Activated CD8-positive, alpha-beta memory T cell treated with anti-CD3 and anti-CD28 coated beads for 36 hours (primary cell): ENCODE measurements at regions not wholly inside any gene's neighbourhood (a gene's known extent, or its start where the extent isn't known, plus 50 kb on each side); places are given as distances from the start of the nearest gene placed in this dataset.

Source experiments
- CTCF ChIA-PET: fragments of 350-600 bp; sonication (Branson Sonifier 250); formaldehyde crosslinking; loops from one replicate; lab custom pipeline; 2021; ENCODE audit warnings: antibody characterized with exemption; lab: Charles Lee
- POLR2A ChIA-PET: fragments of 350-600 bp; sonication (Branson Sonifier 250); formaldehyde crosslinking; loops from one replicate; lab custom pipeline; 2021; ENCODE audit warnings: antibody characterized with exemption; lab: Charles Lee

DNA sequence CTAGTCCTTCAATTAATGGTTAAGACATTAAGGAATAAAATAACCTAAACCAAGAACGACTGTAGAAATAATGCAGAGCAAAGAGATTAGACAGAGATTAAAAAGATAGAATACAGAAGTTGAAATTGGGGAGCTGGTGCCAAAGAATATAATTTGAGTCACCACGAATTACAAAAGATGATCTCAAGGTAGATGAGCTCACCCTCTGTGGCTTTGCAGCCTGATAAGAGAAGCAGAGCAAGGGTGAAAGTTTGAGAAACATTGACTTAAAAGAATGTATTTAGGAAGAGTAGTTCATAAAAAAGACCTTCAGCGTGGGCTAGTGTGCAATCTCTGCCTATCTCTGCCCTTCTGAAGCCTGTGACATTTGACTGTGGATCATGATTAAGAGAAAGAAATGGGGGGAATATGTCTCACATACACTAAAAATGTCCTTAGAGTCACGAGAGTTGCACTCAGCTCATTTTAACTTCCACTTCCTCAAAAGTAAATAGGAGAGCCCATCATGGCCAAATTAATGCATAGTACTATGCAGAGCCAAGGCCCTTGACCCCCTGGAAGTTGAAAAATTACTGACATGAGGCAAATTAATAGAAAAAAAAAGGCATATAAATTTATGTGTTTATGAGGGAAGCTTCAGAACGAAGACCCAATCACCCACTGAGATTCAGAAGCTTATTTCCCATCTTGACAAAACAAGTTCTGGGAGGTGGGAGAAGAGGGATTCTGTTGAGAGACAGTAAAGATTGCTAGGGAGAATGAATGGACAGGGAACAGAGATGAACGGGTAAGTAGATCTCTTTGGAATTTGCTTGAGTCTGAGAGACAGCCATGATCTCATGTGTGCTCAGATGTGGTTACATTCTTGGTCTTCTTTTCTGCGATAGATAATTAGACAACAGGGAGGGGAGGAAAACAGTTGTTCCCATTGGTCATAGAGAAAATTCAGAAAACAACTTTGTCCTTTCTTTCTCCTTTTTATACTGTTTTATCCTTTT, 395.4 kb upstream of the LRRC7 start:
- ChIA-PET CTCF (no interaction called here), POLR2A (no interaction called here)

DNA sequence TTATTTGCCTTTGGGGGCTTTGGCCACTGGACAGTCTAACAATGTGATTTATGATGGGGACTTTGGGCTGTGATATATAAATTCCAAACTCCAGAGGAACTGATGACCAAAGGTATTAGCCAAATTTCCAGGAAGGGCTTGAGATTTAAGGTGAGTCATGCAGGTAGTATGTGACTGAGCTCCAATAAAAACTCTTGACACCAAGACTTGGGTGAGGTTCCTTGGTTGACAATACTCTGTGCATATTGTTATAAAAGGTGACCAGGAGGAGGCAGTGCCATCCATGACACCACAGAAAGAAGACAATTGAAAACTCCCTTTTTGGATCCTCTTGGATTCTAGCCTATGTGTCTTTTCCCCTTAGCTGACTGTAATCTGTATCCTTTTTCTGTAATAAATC, 392.7 kb upstream of the LRRC7 start:
- CTCF ChIA-PET, result no interaction called here

DNA sequence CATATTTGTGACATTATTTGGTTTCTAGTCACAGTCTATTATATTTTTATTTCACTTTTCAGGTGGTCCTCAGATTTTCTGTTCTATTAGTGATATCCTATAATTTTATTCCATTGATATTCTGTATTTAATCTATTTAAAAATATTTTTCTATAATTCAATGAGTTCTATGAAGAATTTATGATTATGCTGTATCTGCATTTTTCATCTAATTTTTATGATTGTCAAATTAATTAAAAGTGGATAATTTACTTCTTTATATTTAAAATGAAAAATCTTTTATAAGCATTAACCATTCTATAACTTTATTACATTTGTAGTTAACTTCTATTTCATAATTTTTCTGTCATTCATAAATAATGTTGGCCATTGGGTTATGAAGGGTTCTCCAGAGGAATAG, 387.4 kb upstream of the LRRC7 start:
- CTCF ChIA-PET, result no interaction called here
- POLR2A ChIA-PET, result no interaction called here

More for the DNA sequence above, 392.7 kb upstream of the LRRC7 start:
- POLR2A ChIA-PET, result no interaction called here

DNA sequence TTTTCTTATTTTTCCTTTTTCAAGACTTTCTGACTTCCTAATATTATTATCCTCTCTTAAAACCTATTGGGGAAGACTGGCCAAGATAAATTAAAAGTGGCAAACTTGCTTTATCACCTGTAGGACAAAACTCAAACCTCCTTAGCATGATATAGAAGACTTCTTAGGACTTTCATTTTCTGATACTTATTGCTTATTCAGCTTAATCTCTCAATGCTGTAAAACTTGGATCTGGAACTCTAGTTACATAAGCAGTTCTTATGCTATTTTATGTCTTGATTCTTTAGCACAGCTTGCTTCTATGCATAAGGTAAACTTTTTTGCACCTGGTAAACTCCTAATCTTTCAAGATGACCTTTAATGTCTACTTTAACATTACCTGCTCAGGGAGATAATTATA, 382.3 kb upstream of the LRRC7 start:
- CTCF ChIA-PET, result no interaction called here
- POLR2A ChIA-PET, result no interaction called here

DNA sequence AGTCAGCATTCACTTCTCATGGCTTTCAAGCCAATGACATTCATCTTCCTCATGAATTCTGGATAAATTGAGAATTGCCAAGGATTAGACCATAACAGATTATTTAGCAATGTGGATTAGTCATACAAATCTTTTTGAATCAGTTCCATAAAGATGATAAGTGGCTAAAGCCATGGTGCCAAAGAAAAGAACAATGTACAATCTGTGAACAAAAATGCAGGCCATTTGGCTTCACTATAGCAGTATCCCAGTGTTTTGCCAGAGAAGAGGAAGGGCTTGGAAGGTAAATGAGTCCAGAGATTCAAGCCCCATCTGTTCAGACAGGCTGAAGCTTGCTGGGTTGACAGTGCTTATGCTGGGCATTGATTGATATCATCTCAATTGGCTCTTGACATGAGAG, 376.4 kb upstream of the LRRC7 start:
- POLR2A ChIA-PET, result no interaction called here
- CTCF ChIA-PET, result no interaction called here

DNA sequence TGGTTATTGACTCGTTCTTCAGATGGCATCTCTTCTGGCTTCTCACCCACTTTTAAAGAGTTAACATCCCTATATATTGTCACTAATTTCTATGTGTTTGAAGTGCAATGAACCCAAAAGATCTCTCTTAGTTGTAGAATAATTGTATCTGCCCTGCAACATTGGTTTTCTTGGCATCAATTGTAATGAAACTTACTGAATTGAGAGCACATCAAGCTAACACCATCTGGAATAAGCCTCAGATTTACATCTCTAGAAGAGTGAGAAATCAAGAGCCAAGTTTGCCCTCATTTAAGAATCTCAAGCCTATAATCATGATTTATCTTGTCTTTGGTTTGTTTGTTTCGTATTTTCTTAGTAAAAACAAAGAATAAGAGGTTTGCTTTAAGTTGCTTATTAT, 372.6 kb upstream of the LRRC7 start:
- POLR2A ChIA-PET, result no interaction called here
- CTCF ChIA-PET, result no interaction called here

DNA sequence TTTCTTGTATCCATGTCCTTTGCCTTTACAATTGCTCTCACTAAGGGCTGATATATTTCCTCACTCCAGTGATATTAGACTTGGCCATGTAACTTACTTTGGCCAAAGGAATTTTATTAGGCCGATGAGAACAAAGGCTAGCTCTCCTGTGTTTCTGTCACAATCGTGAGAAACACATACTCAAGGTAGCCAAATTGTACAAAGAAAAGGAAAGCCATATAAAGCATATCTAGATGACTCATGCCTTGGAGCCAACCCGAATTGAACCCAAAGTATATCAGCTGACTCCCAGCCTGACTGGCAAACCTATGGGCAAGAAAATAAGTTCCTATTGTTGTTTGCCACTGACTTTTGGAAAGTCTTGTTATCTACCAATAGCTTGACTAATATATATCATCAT, 371.7 kb upstream of the LRRC7 start:
- CTCF ChIA-PET, result no interaction called here
- POLR2A ChIA-PET, result no interaction called here

DNA sequence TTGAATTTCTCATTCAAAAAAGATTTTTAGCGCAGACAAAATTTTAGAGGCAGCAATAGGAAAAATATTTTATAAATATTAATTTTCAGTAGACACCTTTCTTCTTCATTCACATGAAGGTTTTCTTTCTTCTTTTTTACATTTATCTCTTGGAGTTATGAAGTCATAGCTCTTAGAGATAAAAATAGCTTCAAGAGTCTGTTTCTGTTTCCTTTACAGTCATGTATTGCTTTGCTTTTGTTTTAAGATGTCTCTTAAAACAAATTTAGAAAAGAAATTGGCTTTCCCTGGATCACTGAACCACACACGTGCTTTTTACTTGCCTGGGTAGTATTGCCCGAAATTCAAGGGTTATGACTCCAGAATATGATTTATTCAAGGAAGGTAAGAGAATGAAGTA, 369.9 kb upstream of the LRRC7 start:
- ChIA-PET CTCF (no interaction called here), POLR2A (no interaction called here)

DNA sequence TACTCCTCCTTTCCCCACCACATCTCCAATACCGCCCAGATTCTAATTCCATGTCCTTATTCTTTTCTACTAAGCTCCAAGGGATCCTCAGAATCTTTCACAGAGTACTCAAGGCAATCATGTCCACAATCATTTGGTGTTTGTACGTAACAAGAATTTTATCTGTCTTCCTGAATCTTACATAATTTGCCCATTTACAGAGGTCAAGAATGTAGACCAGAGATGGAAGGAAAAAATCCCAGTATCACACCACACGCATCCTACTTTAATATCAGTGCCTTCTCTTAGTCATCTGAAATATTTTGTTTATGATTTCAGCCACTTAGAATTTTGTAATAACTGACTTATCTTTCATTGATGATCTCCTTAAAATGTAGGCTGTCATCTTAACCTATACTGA, 366.0 kb upstream of the LRRC7 start:
- ChIA-PET POLR2A (no interaction called here), CTCF (no interaction called here)

DNA sequence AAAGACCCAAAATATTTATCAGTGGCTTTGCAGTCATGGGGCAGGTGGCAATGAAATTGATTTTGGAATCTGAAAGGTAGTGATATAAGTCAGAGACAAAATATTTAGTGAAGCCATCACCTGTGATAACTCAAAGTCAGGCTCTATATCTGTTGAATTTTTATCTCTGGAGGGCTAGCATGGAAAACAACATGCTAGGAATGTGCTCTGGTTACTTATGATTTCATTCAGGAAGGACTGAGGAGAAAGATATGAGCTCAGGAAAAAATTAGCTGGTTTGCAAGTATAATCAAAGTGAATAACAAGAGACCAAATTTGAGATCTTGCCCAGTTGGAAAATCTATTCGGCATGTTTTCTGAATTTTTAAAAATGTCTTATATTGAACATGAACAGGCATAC, 364.6 kb upstream of the LRRC7 start:
- ChIA-PET POLR2A (no interaction called here), CTCF (no interaction called here)

DNA sequence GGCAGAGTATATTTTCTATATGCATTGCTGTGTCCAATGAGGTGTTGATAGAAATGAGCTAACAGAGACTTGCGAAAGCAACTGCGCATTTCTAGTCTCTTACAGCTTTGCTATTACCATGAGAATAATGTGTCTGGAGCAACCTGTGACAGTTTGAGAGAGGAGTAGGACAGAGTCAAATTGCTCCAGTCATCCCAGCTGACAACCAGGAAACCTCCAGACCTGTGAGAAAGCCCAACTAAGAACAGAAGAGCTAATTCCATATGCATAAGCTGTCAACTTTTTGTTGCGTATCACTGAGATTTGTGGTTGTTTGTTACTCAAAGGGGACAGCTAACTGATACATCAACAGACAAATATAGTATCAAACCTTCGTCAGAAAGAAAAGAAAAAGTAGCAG, 354.1 kb upstream of the LRRC7 start:
- CTCF ChIA-PET, result no interaction called here
- POLR2A ChIA-PET, result no interaction called here

DNA sequence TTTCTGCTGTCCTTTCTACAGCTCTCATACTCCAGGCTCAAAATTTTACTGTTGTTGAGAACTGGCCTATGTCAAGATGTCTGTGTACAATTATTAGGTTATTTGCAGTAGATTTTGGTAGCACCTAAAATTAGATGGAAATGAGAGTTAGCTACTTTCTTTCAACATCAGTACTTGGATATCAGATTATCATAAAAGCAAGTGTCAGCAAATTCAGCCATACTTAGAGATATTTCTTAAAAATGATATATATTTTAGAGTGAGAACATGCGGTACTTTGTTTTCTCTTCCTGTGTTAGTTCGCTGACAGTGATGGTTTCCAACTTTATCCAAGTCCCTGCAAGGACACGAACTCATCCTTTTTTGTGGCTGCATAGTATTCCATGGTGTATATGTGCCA, 351.8 kb upstream of the LRRC7 start:
- ChIA-PET POLR2A (no interaction called here), CTCF (no interaction called here)

DNA sequence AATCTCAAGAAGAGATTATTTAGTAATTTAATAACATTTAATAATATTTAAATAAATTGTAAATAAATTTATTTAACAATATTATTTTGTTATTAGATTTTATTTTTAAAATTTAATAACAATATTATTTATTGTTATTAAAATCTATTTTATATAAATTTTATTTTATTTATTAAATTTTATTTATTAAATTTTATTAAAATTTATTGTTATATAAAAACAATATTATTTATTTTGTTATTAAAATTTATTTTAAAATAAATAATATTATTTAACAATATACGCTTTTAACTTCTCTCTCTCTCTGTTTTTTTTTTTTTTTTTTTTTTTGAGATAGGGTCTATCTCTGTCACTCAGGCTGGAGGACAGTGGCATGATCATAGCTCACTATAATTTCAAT, 347.1 kb upstream of the LRRC7 start:
- ChIA-PET CTCF (no interaction called here), POLR2A (no interaction called here)

DNA sequence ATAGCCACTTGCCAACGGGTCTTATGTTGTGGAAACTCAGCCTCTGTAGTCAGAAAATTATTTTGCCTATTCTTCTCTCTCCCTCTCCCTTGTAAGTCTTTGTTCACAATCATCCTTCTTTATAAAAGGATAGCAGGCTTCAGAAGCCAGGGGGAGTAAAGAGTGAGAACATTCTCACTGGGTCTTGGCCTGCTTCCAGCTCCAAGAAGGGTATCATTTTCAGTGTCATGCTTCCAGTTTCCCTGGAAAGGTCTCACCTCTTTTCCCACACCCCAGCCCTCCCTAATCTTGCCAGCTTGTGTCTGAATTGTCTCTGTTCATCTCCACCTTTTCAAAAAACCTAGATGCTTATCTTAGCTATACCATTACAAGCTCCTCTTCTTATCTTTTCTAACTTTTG, 346.2 kb upstream of the LRRC7 start:
- POLR2A ChIA-PET, result no interaction called here
- CTCF ChIA-PET, result no interaction called here

DNA sequence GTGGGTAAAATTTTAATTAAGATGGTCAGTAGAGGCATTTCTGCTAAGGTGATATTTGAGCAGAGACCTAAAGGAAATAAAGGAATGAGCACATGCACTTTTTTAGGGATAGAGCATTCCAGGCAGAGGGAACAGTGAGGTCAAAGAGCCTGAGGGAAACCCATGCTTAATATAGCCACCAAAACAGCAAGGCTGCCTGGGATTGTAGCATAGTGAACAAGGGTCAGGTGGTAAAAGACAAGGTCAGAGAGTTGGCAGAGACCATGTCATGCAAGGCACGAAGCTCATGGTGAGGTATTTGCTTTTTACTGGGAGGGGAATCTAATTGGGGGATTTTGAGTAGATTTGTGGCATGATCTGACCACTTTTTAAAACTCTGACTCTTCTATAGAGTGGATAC, 344.6 kb upstream of the LRRC7 start:
- CTCF ChIA-PET, result no interaction called here
- POLR2A ChIA-PET, result no interaction called here

DNA sequence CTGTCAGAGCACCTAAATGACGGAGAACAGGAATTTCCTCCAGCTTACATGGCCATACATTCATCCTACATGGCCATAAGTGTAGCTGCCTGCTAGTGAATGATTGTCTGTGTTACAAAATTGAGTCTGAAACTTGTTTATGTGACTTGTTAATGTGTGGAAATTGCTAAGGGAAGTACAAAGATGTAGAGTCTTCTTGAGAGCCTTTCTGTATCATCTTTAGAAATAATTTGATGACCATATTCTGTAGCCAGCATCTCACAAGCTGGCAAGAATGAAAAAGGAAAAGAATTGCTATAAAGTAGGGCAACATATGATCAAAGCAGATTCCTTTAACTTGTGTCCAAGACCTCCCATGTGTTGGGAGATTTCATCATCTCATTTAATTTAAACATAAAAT, 339.2 kb upstream of the LRRC7 start:
- ChIA-PET CTCF (no interaction called here), POLR2A (no interaction called here)

DNA sequence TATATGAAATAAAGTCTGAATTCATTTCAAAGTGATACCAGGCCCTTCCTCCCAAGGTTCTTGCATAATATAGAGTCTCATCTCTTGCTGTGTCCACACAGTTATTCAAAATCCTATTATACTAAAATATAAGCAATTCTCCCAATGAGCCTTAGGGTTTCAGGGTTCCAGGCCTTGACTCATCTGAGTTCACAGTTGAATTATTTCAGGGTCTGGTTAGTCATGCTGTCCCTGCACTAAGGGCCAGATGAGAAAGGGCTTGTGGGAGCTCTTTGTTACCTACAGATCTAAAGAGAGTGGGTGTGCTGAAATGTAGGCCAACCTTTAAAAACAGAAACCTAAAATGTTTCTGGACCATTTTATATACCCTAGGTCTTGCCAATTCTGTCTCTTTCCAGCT, 337.5 kb upstream of the LRRC7 start:
- POLR2A ChIA-PET, result no interaction called here
- CTCF ChIA-PET, result no interaction called here

DNA sequence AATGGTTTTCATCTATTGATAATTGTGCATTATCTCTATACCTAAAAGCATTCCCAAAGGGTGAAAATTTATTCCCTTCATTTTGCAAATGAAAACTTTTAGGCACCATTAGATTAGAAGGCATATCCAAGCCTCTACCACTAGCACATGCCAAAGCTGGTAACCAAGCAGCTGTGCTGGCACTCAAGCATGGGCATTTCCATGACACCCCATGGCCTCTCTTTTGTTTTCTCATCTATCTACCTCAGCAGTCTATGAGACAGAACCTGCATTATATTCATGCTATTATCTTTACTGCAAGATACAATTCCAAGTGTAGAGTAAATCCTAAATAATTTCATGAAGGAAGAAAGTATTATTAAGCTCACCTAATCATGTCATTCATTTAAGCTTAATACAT, 334.3 kb upstream of the LRRC7 start:
- CTCF ChIA-PET, result no interaction called here
- POLR2A ChIA-PET, result no interaction called here

DNA sequence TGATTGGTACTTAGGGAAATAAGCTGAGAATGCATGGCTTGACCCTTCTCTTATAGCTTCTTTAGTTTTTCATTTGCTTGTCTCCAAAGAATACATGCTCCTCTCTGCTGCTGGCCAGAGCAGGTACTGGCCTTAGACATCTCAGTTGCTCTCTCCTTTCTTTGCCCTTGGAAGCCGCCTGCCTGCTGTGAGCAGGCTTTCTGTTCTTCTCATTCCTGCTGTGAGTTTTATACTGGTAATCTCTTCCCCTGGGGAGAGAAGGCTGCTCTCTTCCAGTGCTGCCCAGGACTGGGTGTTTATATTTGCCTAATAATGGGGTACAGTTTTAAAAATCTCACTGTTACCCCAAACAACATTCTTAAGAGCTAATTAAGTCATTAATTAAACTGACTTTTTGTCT, 323.5 kb upstream of the LRRC7 start:
- CTCF ChIA-PET, result no interaction called here

DNA sequence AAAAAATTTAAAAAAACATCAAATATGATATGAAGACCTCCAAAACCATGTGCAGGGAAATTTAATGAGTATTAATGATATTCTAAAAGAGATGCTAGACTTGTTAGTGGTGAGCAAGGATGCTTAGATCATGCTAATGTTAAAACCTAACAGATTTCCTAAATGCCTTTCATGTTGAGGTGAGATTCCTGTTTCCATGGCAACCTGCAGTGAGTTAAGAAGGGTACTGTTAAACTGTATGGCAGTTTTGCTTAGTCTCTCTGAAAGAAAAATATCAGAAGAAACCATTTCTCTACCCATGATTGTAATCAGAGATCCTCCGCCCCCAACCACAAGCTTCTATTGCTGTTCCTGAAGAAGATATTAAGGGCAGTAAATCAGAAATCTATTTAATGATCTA, 321.6 kb upstream of the LRRC7 start:
- ChIA-PET POLR2A (no interaction called here), CTCF (no interaction called here)

More for the DNA sequence above, 323.5 kb upstream of the LRRC7 start:
- POLR2A ChIA-PET, result no interaction called here

DNA sequence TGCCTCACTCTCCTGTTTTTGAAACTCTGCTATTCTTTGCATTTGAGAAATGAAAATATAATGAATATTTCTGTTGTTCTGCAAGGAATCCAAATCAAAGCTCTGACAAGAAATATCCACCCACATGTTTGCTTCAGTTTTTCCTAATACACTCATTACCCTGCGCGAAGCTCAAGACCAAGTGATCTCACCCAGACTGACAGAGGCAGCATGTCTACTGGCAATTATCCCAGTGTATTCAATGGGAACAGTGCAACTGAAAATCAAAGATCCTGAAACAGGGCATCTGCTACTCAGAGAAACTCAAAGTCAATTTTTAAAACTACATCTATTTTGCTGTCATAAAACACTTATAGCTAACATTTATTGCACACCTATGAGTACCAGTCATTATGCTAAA, 321.0 kb upstream of the LRRC7 start:
- POLR2A ChIA-PET, result no interaction called here
- CTCF ChIA-PET, result no interaction called here

DNA sequence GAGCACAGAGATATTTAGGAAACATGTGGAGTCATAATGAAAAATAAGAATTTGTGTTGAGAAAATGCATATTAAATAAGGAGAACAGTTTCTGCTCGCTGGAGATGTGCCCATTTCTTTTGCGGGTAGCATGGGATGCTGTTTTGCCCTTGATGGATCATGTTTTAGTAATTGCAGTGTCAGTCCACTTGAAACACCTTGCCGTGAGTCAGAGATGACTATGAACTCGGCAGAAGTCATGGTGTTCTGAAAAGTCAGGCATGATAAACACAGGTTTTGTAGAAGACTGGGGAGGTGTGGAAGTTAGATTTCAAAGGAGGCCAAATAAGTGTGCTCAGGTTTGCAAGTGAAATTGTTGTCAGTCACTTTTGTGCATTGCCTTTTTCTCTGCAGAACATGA, 315.0 kb upstream of the LRRC7 start:
- CTCF ChIA-PET, result no interaction called here
- POLR2A ChIA-PET, result no interaction called here
